ENCODE measurements at regions not wholly inside any gene's neighbourhood (a gene's known extent, or its start where the extent isn't known, plus 50 kb on each side); places are given as distances from the start of the nearest gene placed in this dataset.

GRCh38 chr2:39608263-39608575 is 57.5 kb upstream of the TMEM178A start (continued):
- TF ChIP-seq CHD7 (IDR thresholded peaks at IDR 0.05; ENCODE audit: insufficient replicate concordance, low read length) (no peak), KDM5A (IDR thresholded peaks at IDR 0.05; ENCODE audit: low read length) (no peak), CTBP2 (IDR thresholded peaks at IDR 0.05; ENCODE audit: borderline replicate concordance, insufficient read depth, insufficient read length, low read length) (no peak), BCL11A (IDR thresholded peaks at IDR 0.05; ENCODE audit: low read depth in 2 of 2, low read length in 2 of 2) (no peak), USF2 (IDR thresholded peaks at IDR 0.05; ENCODE audit: low read length) (no peak), SP1 (IDR thresholded peaks at IDR 0.05; ENCODE audit: low read depth, low read length) (no peak), SP4 (IDR thresholded peaks at IDR 0.05; ENCODE audit: low read length) (no peak), SUZ12 (IDR thresholded peaks at IDR 0.05; ENCODE audit: low read length) (no peak), TAF7 (optimal IDR thresholded peaks at IDR 0.05; ENCODE audit: borderline replicate concordance, low read depth, low read length) (no peak)

Measured in H1 (cell line).